Fibroblast of skin of back (primary cell): ENCODE measurements at regions not wholly inside any gene's neighbourhood (a gene's known extent, or its start where the extent isn't known, plus 50 kb on each side); places are given as distances from the start of the nearest gene placed in this dataset.
A peak's percentile ranks its signal among the peaks of the same experiment; 100 is the strongest.
"Not testable (repeated sequence)": the region's sequence is repeated elsewhere in the genome, so short reads cannot be mapped to it uniquely, and the experiment has no call there.

Experiments used
- DNase-seq: peaks from one replicate; pipeline ENCODE4 v3.0.0-alpha.2; 2013

- no peak for DNase-seq
Measured at GRCh38 chr4:31022702-31023101, 302.5 kb downstream of the PCDH7 start.

GRCh38 chr4:31023109-31023508 lies 302.9 kb downstream of the PCDH7 start:
- DNase-seq: no peak

- no peak for DNase-seq
Measured at GRCh38 chr4:31023742-31024141, 303.6 kb downstream of the PCDH7 start.

- not testable (repeated sequence) for DNase-seq
Measured at GRCh38 chr4:31024781-31025180, 304.6 kb downstream of the PCDH7 start.

DNA sequence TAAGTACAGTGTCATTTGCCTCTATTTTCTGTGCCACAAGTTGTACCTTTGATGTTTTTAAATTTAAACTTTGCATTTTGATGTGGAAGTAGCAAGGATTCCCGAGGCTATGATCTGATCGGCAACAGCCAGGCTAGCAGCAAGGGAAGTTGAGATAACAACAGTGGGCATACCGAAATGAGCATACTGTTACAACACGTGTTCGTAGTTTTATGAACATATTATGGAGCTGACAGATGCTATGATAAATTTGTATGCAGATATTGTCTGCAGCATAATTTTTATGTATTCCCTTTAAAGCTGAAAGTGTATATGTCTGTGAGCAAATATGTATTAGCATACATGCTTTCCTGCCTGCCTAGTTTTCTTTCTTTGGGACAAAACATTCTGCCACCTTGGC lies 306.1 kb downstream of the PCDH7 start:
- DNase-seq: no peak

- DNase-seq: no peak
Measured at GRCh38 chr4:31034550-31034949, 314.4 kb downstream of the PCDH7 start.

DNA sequence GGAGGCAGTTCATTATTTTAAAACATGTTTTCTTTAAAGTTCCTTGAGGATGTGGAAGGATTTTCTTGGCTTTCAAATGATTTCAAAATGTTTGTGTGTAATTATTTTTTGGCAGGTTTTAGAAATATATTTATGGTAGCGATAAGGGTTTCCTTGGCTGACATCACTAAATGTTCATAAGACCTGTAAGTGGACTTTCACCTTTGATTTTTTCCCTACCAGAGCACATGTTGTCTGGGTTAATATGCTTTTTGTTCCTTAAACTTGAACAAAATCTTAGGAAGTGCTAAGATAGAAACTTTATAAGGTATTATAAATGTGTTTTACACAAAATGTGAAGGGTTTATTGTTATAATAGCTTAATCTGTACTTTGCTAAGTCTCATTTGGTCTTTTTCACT lies 315.6 kb downstream of the PCDH7 start:
- no peak for DNase-seq

- DNase-seq: no peak
Measured at GRCh38 chr4:31037703-31038102, 317.5 kb downstream of the PCDH7 start.

DNA sequence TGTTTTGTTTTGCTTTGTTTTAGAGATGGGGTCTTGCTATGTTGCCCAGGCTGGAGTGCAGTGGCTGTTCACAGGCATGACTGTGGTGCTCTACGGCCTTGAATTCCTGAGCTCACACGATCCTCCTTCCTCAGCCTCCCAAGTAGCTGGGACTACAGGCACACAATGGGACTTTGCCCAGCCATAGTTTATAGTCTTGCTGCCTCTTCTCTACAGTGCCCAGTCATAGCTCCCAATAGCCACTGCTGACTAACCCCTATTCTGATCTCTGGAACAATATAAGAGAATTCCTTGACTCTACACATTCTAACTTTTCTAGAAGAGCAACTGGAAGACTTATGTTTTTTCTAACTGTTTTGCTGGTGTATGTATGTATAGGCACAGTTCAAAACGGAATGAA lies 319.2 kb downstream of the PCDH7 start:
- DNase-seq: no peak

DNA sequence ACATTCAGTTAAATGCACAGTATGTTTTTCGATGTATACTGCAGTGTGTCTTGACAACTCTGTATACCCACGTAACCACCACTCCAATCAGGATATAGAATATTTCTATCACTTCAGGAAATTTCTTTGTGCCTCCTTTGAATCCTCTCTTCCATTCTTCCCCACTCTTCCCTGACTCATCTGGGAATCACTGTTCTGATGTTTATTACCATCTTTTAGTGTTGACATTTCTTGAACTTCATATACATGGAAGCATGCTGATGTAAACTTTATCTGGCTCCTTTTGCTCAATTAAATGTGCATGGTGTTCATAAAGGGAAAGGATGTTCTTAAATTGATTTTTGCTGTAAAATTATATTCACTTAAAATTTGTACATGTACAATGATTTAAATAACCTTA lies 319.9 kb downstream of the PCDH7 start:
- DNase-seq: no peak

GRCh38 chr4:31041385-31041784 lies 321.2 kb downstream of the PCDH7 start:
- no peak for DNase-seq

DNA sequence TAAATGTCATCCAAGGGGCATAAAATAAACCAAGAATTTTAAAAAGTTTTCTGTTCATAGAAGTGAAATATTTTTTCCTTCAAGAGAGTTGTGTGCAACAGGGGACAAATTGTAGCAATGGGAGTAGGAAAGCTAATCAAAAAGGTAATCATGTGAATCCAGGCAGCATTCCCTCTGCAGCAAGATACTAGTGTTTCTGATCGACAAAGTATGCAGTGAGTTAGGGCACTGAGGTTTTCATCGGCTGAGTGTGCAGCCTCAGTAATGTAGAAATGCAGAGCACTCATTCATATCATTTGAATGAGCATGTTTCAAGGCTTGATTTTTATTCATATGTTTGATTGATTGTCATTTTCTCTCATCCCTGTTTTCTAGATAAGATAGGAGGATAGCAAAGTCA lies 321.7 kb downstream of the PCDH7 start:
- no peak for DNase-seq

GRCh38 chr4:31043382-31044062 lies 323.4 kb downstream of the PCDH7 start:
- no peak for DNase-seq

- no peak for DNase-seq
Measured at GRCh38 chr4:31045151-31045550, 325.0 kb downstream of the PCDH7 start.

DNA sequence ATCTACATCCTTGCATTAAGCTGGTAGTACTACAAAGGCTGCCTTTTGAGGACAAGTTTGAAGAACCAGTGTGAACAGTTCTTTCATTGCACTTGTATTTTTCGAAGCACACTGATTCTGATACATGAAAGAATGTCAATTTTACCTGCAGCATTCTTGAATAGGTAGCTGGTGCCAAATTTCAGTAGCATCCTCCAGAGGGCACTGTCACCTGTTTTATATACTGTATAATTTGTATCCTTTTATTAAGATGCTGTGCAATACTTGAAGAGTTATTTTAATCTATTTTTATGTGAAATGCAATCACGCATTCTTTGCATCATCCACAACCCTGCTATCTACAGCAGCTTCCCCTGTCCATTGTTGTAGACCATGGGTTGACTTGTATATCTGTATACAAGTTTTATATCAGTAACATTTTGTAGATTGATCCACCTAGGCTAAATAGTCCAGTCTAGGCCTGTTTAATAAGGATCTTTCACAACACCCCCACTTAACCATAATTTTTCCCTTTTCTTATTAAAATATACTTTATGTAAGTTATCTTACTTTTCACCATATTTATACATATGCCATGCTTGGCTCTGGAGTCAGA lies 325.7 kb downstream of the PCDH7 start:
- no peak for DNase-seq

DNA sequence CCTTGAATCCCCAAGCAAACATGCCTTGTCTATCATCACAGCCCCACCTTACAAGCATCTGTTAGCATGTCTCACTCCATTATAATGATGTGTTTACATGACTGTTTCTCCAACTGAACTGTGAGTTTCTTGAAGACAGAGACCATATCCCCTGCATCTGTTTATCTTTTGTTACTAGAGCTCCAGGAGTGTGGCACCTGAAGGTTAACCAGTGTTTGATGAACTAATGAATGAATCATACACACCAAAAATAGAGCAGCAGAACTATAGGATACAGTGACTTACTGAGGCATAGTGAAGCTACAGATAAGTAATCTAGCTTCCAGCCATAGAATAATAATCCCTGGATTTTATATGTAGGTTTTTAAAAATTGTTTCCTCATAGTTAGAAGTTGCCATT lies 331.0 kb downstream of the PCDH7 start:
- no peak for DNase-seq

DNA sequence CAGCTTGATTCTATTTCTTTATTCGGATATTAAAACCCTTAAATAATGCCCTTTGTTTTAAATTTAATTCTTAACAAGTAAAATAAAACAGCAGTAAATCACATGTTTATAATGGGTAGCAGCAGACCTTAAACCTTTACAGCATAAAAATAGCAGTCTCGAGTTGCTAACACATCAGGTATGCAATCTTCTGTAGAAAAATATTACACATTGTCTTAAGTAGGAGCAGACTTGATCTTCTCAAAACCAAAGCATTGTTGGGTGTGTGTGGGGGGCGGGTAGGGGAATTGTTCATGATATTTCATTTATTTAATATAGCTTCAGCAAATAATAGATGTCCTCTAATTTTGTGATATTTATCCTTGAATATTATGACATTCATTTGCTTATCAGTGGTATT lies 331.4 kb downstream of the PCDH7 start:
- DNase-seq: peak; percentile 6

- DNase-seq: no peak
Measured at GRCh38 chr4:31052519-31052918, 332.4 kb downstream of the PCDH7 start.

DNA sequence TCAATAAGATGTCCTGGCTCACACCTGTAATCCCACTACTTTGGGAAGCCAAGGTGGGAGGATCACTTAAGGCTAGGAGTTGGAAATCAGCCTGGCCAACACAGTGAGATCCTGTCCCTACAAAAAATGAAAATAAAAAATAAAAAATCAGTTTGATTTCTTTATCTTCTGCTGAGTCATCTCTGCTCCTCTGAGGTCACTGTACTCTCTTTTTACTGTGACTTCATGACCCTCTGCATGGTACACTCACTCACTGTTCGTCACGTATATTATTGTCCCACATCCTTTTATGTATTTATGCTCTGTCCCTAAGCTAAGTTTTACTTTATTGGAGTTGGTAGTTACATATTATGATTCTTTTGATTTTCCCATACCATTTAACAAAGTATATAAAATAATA lies 333.3 kb downstream of the PCDH7 start:
- DNase-seq: no peak

DNA sequence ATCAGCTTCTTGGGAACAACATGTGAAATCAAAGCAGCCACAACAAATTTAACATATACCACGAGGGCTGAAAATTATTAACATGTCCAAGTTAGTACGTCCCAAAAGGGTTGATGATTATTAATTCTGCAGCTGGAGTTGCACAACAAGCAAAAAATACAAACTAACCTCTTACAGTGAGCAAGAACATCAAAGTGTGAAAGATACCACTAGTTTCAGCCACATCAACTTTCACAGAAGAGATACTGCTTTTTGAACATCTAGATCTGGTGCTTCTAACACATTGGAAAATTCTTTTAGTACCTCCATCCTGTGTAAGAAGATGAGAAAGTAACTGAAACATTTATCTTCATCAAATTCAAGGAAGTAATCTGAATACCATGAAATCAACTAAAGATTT lies 334.1 kb downstream of the PCDH7 start:
- no peak for DNase-seq

DNA sequence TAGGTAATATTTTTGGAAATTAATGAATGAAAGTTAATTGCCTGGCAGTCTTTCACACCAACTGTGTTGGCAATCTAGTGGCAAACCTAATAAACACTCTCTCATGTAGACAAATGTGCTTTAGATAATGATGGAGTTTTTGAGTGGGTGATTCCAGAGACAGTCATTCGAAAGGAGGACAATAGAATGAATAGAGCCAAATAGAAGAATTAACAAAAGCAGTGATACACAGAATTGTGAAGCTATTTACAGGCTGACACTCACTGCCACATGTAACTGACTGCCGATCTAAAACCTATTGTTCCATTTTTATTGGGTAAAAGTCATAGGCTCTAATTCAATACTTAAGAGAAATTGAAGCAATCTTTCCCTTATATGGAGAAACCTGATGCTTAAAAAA lies 338.5 kb downstream of the PCDH7 start:
- no peak for DNase-seq

- DNase-seq: no peak
Measured at GRCh38 chr4:31059753-31060522, 339.8 kb downstream of the PCDH7 start.

DNA sequence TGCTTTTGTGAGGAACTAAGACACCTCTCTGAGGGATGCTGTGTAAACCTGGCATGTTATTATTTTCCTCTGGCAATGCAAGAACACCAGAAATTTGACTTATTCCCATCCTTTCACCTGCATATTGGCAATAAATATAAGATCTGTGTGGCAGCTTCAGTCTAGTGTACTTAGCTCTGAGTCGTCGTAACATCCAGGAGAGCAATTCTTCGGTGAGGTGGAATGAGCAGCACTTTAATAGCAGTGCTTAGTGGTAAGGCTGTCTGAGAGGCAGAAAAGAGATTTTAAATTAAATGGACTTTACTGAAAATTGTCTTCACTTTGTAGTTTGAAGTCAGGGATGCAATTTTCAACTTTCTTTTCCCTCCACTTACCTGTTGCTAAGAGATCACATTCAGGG lies 344.9 kb downstream of the PCDH7 start:
- DNase-seq: no peak
